HG03432 (cell line): ENCODE measurements at regions not wholly inside any gene's neighbourhood (a gene's known extent, or its start where the extent isn't known, plus 50 kb on each side); places are given as distances from the start of the nearest gene placed in this dataset.

Source experiments
- ATAC-seq: cut with Tn5 transposase; IDR thresholded peaks from one replicate; pipeline ENCODE4 v1.9.1; 2021; ENCODE audit warnings: mild to moderate bottlenecking, moderate library complexity; ENCODE audit not compliant: unreplicated experiment

- no peak for ATAC-seq
Observed at GRCh38 chr5:8136271-8136670, 267.3 kb downstream of the MTRR start.

DNA sequence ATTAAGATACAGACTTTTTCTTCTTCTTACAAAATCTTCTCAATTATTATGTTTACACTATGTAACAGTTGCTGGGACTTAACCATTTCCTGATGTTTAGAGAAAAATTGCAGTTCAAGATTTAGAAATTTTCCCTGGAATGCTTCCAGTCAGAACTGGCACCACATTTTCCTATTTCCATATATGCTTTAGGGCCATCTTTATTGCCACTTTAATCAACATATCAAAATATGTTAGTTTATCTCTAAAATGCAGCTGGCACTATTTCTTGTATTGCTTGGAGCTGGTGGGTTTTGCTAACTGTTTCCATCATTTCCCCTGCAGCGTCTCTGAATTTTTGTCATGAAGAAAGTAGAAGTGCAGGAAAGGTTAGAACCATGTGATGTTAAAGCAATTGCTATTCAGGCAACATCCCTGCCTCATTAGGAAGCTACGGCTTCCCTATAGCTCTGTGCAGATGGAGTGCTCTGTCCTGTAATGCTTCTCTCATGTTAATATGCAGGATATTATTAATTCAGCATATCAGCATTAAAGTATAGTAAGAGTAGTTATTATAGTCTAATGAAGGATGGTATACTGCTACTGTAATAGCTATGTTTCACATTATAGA, 269.1 kb downstream of the MTRR start:
- ATAC-seq = no peak

- no peak for ATAC-seq
Observed at GRCh38 chr5:8138884-8139283, 269.9 kb downstream of the MTRR start.

DNA sequence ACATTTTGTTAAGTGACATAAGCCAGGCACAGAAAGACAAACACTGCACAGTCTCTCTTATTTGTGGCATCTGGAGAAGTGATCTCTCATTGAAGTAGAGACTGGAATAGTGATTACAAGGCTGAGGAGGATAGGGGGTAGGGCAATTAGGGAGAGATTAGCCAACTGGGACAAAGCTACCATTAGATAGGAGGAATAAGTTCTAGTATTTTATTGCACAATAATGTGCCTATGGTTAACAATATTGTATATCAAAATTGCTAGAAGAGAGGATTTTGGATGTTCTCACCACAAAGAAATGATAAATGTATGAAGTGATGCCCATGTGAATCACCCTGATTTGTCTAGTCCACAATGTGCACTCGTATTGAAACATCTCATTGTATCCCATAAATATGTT, 281.8 kb downstream of the MTRR start:
- ATAC-seq = no peak

DNA sequence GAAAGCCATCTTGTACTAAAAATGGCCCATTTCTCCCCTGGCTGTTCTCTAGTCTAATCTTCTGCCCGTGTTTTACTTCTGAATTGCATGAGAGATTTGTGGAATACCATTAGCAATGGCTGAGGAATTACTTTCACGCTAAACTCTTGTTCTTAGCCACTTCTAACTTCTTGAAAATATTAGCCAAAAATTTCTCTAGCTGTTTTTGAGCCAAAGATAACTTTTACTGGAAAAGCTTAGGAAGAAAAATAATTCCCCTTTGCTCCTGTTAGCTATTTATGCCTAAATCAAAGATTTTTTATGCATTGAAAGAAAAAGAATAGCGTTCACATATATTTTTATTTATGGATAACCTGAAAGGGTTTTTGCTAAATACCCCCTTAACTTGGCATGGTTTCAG, 287.8 kb downstream of the MTRR start:
- ATAC-seq = no peak

DNA sequence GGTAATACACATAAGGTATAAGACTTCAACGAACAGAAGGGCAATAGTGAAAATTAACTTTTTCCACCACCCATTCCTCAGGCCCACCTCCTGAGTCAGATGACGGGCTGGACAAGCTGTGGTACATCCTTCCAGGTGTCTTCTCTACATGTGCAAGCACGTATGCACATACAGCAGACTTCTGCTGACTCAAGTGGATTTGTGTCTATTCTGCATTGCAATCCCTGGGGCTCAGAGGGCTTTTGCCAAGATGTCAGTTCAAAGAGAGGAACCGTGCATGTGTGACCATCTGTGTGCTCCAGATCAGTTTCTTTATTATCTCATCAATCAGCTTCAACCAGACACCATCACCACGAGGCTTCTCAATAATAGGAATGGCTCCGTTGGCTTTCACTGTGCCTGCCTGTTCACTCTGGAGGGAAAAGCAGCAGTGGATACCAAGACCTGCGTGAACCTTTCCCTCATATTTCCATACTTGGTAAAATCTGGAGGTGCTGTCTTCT, 288.4 kb downstream of the MTRR start:
- no peak for ATAC-seq

DNA sequence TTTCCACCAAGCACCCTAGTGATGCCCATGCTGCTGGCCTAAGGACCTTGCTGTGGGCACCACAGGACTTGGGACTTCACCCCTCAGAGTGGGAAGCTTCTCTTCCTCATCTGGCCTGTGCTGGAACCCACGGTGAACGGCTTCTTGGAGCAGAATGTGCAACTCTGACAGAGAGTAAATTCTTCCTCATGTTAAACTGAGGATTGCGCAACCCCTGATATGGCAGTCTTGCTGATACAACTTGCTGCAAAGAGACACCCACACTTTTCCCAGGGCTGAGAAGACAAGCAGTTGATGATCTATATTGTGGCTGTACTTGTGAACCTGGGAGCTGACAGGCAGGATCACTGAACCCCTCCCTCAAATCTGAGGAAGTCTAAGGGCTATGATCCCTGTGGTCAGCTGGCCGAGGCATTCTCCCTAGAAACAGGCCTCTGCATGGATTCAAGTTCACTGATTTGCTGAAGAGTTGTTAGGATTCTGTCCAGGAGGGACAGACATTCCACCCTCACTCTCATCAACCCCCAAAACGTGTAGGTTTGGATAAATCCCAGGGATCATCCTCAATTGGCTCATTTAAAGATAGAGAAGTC, 307.2 kb downstream of the MTRR start:
- no peak for ATAC-seq

DNA sequence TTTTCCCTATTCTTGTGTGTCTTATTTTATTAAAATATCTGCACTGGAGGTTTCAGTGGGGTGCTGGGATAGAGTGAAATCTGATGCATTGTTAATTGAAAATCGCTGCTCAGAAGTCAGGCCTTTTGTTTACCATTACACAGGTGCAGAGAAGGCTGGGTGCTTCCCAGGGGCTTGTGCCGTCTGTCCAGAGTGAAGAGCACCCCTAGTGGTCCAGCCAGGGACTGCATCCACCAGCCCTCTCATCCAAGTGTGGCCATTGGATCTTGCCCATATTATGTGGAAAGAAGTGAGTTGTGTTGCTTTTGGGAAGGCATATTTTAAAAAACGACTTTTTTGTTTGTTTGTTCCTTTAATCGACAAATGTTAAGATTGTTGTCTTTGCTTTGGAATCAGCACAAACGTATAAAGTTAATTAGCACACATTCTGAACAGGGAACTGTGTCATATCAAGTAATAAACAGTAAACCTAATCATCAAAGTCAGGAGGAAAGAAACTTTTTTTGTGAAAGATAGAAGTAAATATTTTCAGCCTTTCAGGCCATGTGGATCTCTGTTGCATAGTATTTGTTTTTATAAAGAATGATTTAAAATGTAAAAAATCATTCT, 315.6 kb downstream of the MTRR start:
- ATAC-seq = peak; percentile 96

DNA sequence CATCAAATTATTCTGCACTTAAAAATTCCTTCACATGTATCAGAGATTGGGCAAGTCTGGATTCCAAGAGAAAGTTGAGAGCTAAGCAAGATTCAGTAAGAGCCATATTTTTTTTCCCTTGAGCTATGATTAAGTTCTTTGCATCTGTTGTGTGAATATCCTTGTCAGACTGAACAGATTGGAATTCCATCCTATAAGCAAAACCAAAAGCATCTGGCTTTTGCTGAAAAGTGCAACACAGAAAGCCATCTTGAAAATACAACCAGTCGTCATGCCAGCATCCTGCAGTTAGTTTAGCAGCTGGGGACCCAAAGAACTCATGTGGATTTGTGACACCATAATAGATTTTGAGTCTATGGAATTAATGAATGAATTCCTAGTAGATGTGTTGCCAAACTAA, 316.9 kb downstream of the MTRR start:
- no peak for ATAC-seq

DNA sequence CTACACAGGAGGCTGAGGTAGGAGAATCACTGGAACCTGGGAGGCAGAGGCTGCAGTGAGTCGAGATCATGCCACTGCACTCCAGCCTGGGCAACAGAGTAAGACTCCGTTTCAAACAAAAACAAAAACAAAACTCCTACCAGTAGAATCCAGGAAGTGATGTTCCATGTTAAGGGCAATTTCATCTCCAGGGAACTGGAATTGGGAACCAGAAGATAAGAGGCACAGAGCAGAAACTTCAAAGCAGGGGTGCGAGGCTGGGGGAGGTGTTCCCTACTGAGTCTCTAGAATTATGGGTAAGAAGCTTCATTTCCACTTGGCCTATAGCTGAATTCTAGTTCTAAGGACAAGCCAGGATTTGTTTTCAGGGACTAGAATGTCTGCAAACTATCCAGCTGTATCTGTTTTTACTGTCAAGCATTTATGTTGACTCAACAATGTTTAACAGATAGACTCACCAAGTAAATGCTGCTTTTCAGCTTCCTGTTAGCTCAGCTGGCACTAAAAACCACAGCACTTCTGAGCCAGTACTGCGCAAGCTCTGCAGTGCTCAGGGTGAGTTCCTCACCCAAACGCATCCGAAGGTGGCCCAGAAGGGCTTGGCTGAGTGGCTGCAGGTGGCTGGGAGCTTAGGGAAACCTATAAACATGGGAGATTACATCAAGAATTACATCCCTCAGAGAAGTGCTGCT, 320.1 kb downstream of the MTRR start:
- ATAC-seq = no peak

DNA sequence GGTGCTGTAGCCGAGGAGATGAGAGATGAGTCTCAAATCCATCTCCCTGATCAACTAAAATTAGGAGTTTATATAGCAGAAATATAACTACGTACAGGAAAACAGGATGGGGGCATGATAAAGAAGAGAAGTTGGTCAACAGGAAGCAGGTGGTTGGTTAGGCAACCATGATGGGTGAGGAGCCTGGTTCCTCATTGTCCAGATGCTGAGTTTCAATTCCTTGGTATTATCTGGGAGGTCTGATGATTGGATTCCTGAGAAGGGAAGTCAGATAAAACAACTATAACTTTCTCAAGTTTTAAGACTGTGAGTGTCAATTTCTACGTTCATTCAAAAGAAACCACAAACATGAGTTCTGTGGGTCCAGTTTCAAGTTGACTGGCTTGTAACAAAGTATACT, 323.9 kb downstream of the MTRR start:
- no peak for ATAC-seq

DNA sequence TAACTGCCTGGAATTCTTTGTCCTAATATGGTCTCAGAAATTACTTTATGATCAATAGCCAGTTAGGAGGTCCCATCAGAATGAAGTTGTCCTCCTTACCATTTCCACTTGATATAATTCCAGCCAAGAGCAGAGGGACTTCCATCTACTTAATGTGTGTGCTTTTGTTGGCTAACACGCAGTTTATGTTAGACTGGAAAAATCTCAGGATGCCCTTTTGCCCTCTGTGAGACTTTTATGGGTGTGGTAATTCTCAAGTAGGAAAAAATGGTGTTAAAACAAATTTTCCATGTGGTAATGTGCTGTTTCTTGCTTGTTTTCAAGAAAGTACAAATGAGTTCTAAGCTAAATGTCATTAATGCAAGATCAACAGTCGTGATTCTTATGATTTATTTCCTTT, 327.1 kb downstream of the MTRR start:
- no peak for ATAC-seq

GRCh38 chr5:8208307-8208706, 339.4 kb downstream of the MTRR start:
- ATAC-seq = no peak

GRCh38 chr5:8209500-8209899, 340.6 kb downstream of the MTRR start:
- no peak for ATAC-seq

GRCh38 chr5:8213701-8214240, 344.8 kb downstream of the MTRR start:
- ATAC-seq = no peak

DNA sequence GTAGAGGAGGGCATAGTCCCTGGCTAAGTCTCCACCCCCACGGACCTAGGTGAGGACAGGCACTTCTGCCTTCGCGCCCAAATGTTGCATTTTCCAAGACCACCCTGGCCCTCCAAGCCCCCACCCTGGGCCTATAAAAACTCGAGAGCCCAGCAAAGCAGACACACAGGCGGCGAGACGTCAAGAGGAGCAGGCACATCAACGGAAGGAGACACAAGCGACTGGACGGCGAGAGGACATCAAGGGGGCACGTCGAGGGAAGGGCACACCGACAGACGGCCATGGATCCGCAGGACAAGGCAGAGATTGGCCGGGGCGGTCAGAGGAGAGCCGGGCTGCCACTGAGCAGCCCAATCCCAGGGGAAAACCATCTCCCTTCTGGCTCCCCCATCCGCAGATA, 348.0 kb downstream of the MTRR start:
- no peak for ATAC-seq

DNA sequence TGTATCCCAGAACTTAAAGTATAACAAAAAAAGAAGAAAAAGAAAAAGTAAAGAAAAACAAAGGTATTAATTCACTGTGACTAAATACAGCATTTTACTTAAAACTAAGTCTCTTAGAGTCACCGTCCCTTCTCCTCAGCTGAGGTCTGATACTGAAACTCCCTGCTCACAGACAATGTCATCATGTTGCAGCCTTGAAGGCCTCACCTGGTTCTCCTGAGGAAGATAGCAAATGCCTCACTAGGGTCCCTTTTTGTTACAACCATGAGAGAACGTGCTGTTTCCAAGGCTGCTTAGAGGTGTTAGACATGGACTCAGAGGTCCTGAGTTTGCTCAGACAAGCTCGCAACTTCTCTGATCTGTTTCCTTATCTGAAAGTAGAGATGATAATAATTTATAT, 357.2 kb downstream of the MTRR start:
- no peak for ATAC-seq

GRCh38 chr5:8227112-8227511, 358.2 kb downstream of the MTRR start:
- no peak for ATAC-seq

DNA sequence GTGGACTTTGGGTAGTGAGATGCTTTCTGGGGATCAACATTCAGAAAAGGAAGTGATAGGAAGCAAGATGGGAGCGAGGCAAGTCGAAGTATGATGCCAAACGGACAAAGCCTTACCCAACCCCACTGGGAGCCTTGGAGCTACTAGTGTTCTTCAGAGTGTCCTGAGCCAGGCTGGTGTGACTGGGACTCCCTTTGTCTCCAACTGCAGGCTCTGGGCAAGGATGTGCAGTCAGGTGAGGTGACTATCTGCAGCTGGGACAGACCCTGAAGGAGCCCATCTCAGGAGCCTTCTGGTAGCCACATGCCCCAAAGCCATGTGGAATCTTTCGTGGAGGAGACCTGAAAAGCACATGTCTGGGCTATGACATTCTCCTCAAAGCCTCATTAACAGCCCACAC, 360.6 kb downstream of the MTRR start:
- ATAC-seq = no peak

GRCh38 chr5:8230868-8231267, 361.9 kb downstream of the MTRR start:
- ATAC-seq = no peak

DNA sequence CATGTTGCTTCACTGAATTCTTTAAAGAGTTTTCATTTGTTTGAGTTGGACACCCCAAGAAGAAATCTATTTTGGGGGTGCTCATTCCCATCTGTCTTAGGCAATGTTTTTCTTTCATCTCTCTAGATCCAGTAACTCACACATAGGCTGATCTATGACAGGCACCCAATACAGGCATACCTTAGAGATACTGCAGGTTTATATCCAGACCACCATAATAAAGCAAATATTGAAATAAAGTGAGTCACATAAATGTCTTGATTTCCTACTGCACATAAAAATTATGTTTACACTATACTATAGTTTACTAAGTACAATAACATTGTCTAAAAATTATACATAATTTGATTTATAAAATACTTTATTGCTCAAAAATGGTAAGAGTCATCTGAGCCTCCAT, 364.5 kb downstream of the MTRR start:
- no peak for ATAC-seq
